H1 (cell line): ENCODE measurements at regions not wholly inside any gene's neighbourhood (a gene's known extent, or its start where the extent isn't known, plus 50 kb on each side); places are given as distances from the start of the nearest gene placed in this dataset.

Experiments
- CTCF ChIA-PET: fragments of 300-600 bp; sonication (Branson Sonifier 250); formaldehyde crosslinking; loops from one replicate; lab custom pipeline; 2021; ENCODE audit not compliant: partially characterized antibody; lab: Charles Lee
- POLR2A ChIA-PET: fragments of 300-600 bp; sonication (Branson Sonifier 250); formaldehyde crosslinking; loops from one replicate; lab custom pipeline; 2021; ENCODE audit warnings: inconsistent platforms; ENCODE audit not compliant: partially characterized antibody; lab: Charles Lee
- DNase-seq, 2 experiments: peaks; one replicate each; pipeline versions ENCODE4 v3.0.0 to v3.0.0-alpha.2; 2010 to 2022; ENCODE audit warnings: low spot score in 2 of 2, low read depth in 1 of 2, mixed read lengths in 1 of 2
- FAIRE-seq: peaks from 2 replicates; lab custom pipeline; 2011; peaks lifted over from hg19 to GRCh38; lab: Jason Lieb, UNC
- H2AFZ ChIP-seq: 2 replicates; pipeline ENCODE4 v1.8.1; 2012; ENCODE audit warnings: low read length, inconsistent platforms
- H2AK5ac ChIP-seq: 2 replicates; pipeline ENCODE4 v1.6.1; 2013; ENCODE audit warnings: low read depth, low read length
- H2BK120ac ChIP-seq: replicated peaks from 2 replicates; pipeline ENCODE3; 2013; ENCODE audit warnings: low read depth, low read length, inconsistent platforms
- H2BK12ac ChIP-seq: 2 replicates; pipeline ENCODE4 v1.6.1; 2013; ENCODE audit warnings: low read depth, low read length
- H2BK15ac ChIP-seq: 2 replicates; pipeline ENCODE4 v1.6.1; 2013; ENCODE audit warnings: low read length
- H2BK20ac ChIP-seq: 2 replicates; pipeline ENCODE4 v1.6.1; 2013; ENCODE audit warnings: low read length
- H2BK5ac ChIP-seq: 2 replicates; pipeline ENCODE4 v1.6.1; 2013; ENCODE audit warnings: low read depth, low read length
- H3K14ac ChIP-seq: 2 replicates; pipeline ENCODE4 v1.6.1; 2013; ENCODE audit warnings: inconsistent platforms; ENCODE audit not compliant: insufficient read length
- H3K18ac ChIP-seq: 2 replicates; pipeline ENCODE4 v1.6.1; 2013; ENCODE audit warnings: low read length; ENCODE audit errors: extremely low read depth
- H3K23ac ChIP-seq: 2 replicates; pipeline ENCODE4 v1.6.1; 2013; ENCODE audit warnings: inconsistent platforms; ENCODE audit not compliant: insufficient read length
- H3K23me2 ChIP-seq: 2 replicates; pipeline ENCODE4 v1.6.1; 2013; ENCODE audit warnings: low read depth, low read length
- H3K27ac ChIP-seq: 2 replicates; pipeline ENCODE4 v1.6.1; 2011; ENCODE audit warnings: low read depth, low read length, inconsistent platforms
- H3K27me3 ChIP-seq, 4 experiments: replicated peaks in 1 of 4; 1 replicate in 1 of 4; 2 replicates in 3 of 4; pipeline versions ENCODE4 v1.6.1 to v1.8.1; 2011 to 2013; ENCODE audit warnings: low read length in 3 of 4, mild to moderate bottlenecking in 3 of 4, inconsistent platforms in 2 of 4, mixed read lengths in 2 of 4, moderate library complexity in 1 of 4; ENCODE audit not compliant: control insufficient read depth in 3 of 4, insufficient read depth in 3 of 4; ENCODE audit errors: extremely low read depth in 1 of 4
- H3K36me3 ChIP-seq, 4 experiments: 2 replicates each; pipeline versions ENCODE4 v1.6.1 to v1.8.1; 2011 to 2013; ENCODE audit warnings: mild to moderate bottlenecking in 4 of 4, low read length in 3 of 4, moderate library complexity in 2 of 4, control low read depth in 1 of 4, inconsistent platforms in 1 of 4; ENCODE audit not compliant: insufficient read depth in 4 of 4, control insufficient read depth in 2 of 4
- H3K4ac ChIP-seq: replicated peaks from 2 replicates; pipeline ENCODE3; 2013; ENCODE audit warnings: low read length, low read depth, mixed read lengths, inconsistent platforms; ENCODE audit not compliant: insufficient read length
- H3K4me1 ChIP-seq, 4 experiments: replicated peaks in 1 of 4; 1 replicate in 1 of 4; 2 replicates in 3 of 4; pipeline versions ENCODE4 v1.6.1 to v1.8.1; 2011 to 2013; ENCODE audit warnings: low read length in 3 of 4, inconsistent platforms in 2 of 4, mixed read lengths in 1 of 4; ENCODE audit not compliant: insufficient read depth in 4 of 4, control insufficient read depth in 3 of 4
- H3K4me2 ChIP-seq, 2 experiments: 2 replicates each; pipeline versions ENCODE4 v1.6.1 to v1.8.1; 2011 to 2013; ENCODE audit warnings: low read depth in 2 of 2, low read length in 2 of 2, control low read depth in 1 of 2, inconsistent platforms in 1 of 2, mild to moderate bottlenecking in 1 of 2; ENCODE audit not compliant: insufficient read depth in 1 of 2
- H3K4me3 ChIP-seq, 4 experiments: fragments of 200-600, 300-600 bp in 1 of 4; sonication (generic), shearing (Covaris generic), sonication (Bioruptor Twin) in 1 of 4; 2 replicates each; pipeline versions ENCODE4 v1.5.1 to v1.8.1; 2011 to 2016; ENCODE audit warnings: low read length in 4 of 4, low read depth in 3 of 4, control low read depth in 2 of 4, inconsistent platforms in 2 of 4, mild to moderate bottlenecking in 2 of 4, mixed read lengths in 1 of 4, moderate library complexity in 1 of 4; ENCODE audit not compliant: insufficient read depth in 2 of 4; ENCODE audit errors: extremely low read depth in 1 of 4
- H3K56ac ChIP-seq: replicated peaks from 2 replicates; pipeline ENCODE3; 2013; ENCODE audit warnings: low read depth, mild to moderate bottlenecking, mixed read lengths, low read length, inconsistent platforms; ENCODE audit not compliant: insufficient read length
- H3K79me1 ChIP-seq: 2 replicates; pipeline ENCODE4 v1.6.1; 2013; ENCODE audit warnings: low read depth, low read length, control low read depth
- H3K79me2 ChIP-seq, 2 experiments: 2 replicates each; pipeline versions ENCODE4 v1.6.1 to v1.8.1; 2012 to 2013; ENCODE audit warnings: low read length in 2 of 2, mild to moderate bottlenecking in 2 of 2, inconsistent platforms in 1 of 2; ENCODE audit not compliant: insufficient read depth in 2 of 2, control insufficient read depth in 1 of 2
- H3K9ac ChIP-seq, 4 experiments: replicated peaks in 1 of 4; 1 replicate in 1 of 4; 2 replicates in 3 of 4; pipeline versions ENCODE4 v1.6.1 to v1.8.1; 2011 to 2013; ENCODE audit warnings: low read depth in 3 of 4, low read length in 3 of 4, control low read depth in 2 of 4, mild to moderate bottlenecking in 2 of 4, moderate library complexity in 2 of 4, inconsistent platforms in 1 of 4; ENCODE audit errors: extremely low read depth in 1 of 4
- H3K9me3 ChIP-seq, 2 experiments: 2 replicates each; pipeline versions ENCODE4 v1.6.1 to v1.8.1; 2012 to 2013; ENCODE audit warnings: mild to moderate bottlenecking in 2 of 2, moderate library complexity in 2 of 2, control low read depth in 1 of 2, inconsistent platforms in 1 of 2, low read depth in 1 of 2, low read length in 1 of 2, mixed read lengths in 1 of 2; ENCODE audit not compliant: insufficient read depth in 2 of 2
- H4K20me1 ChIP-seq, 2 experiments: replicated peaks in 1 of 2; 2 replicates each; pipeline versions ENCODE3 to v1.8.1; 2011 to 2013; ENCODE audit warnings: inconsistent platforms in 2 of 2, low read length in 2 of 2, mild to moderate bottlenecking in 1 of 2; ENCODE audit not compliant: insufficient read depth in 2 of 2, control insufficient read depth in 1 of 2
- H4K5ac ChIP-seq: 2 replicates; pipeline ENCODE4 v1.6.1; 2013; ENCODE audit warnings: low read length, low read depth, mixed read lengths, inconsistent platforms; ENCODE audit not compliant: insufficient read length
- H4K8ac ChIP-seq: 2 replicates; pipeline ENCODE4 v1.8.0; 2013; ENCODE audit warnings: mild to moderate bottlenecking, moderate library complexity, low read length, inconsistent platforms; ENCODE audit not compliant: insufficient read depth; ENCODE audit errors: extremely low read depth
- H4K91ac ChIP-seq: replicated peaks from 2 replicates; pipeline ENCODE3; 2013; ENCODE audit warnings: low read length, mixed read lengths, inconsistent platforms; ENCODE audit not compliant: insufficient read length
- CREB1 ChIP-seq: IDR thresholded peaks from 2 replicates; pipeline ENCODE4 v1.6.1; 2012; ENCODE audit warnings: inconsistent platforms
- CTCF ChIP-seq, 3 experiments: IDR thresholded peaks; 1 replicate in 2 of 3; 2 replicates in 1 of 3; pipeline versions ENCODE4 v1.5.1 to v1.6.1; 2011; ENCODE audit warnings: low read length in 3 of 3, mild to moderate bottlenecking in 3 of 3, inconsistent platforms in 2 of 3, low read depth in 1 of 3, moderate library complexity in 1 of 3; ENCODE audit not compliant: insufficient read depth in 1 of 3; ENCODE audit errors: control extremely low read depth in 1 of 3
- HDAC2 ChIP-seq, 2 experiments: fragments of 300-600 bp in 1 of 2; sonication (generic) in 1 of 2; IDR thresholded peaks; 2 replicates each; pipeline ENCODE4 v1.6.1; 2011 to 2012; ENCODE audit warnings: low read depth in 2 of 2, low read length in 2 of 2, mild to moderate bottlenecking in 2 of 2, moderate library complexity in 2 of 2, borderline replicate concordance in 1 of 2, inconsistent platforms in 1 of 2
- HDAC6 ChIP-seq: IDR thresholded peaks from one replicate; pipeline ENCODE4 v1.7.1; 2012; ENCODE audit warnings: low read depth, mild to moderate bottlenecking, inconsistent platforms, low read length, moderate library complexity
- POU5F1 ChIP-seq: IDR thresholded peaks from 2 replicates; pipeline ENCODE4 v1.6.1; 2011; ENCODE audit warnings: low read depth, mild to moderate bottlenecking, low read length, moderate library complexity
- RXRA ChIP-seq: IDR thresholded peaks from 2 replicates; pipeline ENCODE4 v1.6.1; 2011; ENCODE audit warnings: low read depth, mild to moderate bottlenecking, low read length, moderate library complexity; ENCODE audit not compliant: insufficient read depth
- SRF ChIP-seq: IDR thresholded peaks from 2 replicates; pipeline ENCODE4 v1.6.1; 2011; ENCODE audit warnings: mild to moderate bottlenecking, low read depth, low read length, moderate library complexity
- SUZ12 ChIP-seq: fragments of 200-600 bp; sonication (generic); IDR thresholded peaks from 2 replicates; pipeline ENCODE4 v1.6.1; 2012; ENCODE audit warnings: mild to moderate bottlenecking, inconsistent platforms, low read length, moderate library complexity, mixed read lengths
- YY1 ChIP-seq: IDR thresholded peaks from 2 replicates; pipeline ENCODE4 v1.6.1; 2011; ENCODE audit warnings: low read depth, mild to moderate bottlenecking, low read length
- WGBS, 2 experiments: shearing (Covaris generic) in 1 of 2; methylation state at CpG; one replicate each; pipeline versions ENCODE4 v1.1.6 to v1.1.7; 2013 to 2015; ENCODE audit warnings: low lambda C conversion rate in 2 of 2, mixed read lengths in 2 of 2, inconsistent platforms in 1 of 2, low coverage in 1 of 2, missing lambda C conversion rate in 1 of 2; ENCODE audit not compliant: insufficient replicate concordance in 2 of 2, insufficient coverage in 1 of 2, insufficient read length in 1 of 2; ENCODE audit errors: extremely low coverage in 1 of 2, missing lambda C conversion rate in 1 of 2; 5-methylcytosine and 5-hydroxymethylcytosine counted together

GRCh38 chr5:167863883-167864282 is 427.6 kb upstream of the WWC1 start:
- no peak overlapping the region for H2BK20ac ChIP-seq
- peaks cover 0 to 2% of the 10 kb centered on the region in 2 experiments for H4K20me1 ChIP-seq
- H3K23me2 ChIP-seq, result no peaks in the 10 kb centered on the region
- H3K4me3 ChIP-seq, result no peak overlapping the region
- no peak overlapping the region for H2BK120ac ChIP-seq
- TF ChIP-seq YY1, result no peak
- no peak for TF ChIP-seq POU5F1
- TF ChIP-seq HDAC2 (IDR thresholded peaks at IDR 0.05; ENCODE audit: borderline replicate concordance in 1 of 2, low read depth in 2 of 2, low read length in 2 of 2), result no peak
- no peak for TF ChIP-seq CREB1
- no peak for TF ChIP-seq SUZ12
- TF ChIP-seq SRF, result no peak
- no peak for TF ChIP-seq CTCF (IDR thresholded peaks at IDR 0.05; ENCODE audit: control extremely low read depth in 1 of 3, insufficient read depth in 1 of 3, low read depth in 1 of 3, low read length in 3 of 3)
- TF ChIP-seq HDAC6, result no peak
- no peak for TF ChIP-seq RXRA
- no peak overlapping the region for H2BK15ac ChIP-seq
- H3K4ac ChIP-seq, result no peak overlapping the region
- no peaks in the 10 kb centered on the region for H3K36me3 ChIP-seq
- no peak overlapping the region for H4K5ac ChIP-seq
- H2AFZ ChIP-seq, result no peak overlapping the region
- DNase-seq (peak in 1 of 2 experiments; percentile 1), FAIRE-seq (no peak)
- no peak overlapping the region for H3K27ac ChIP-seq
- H4K8ac ChIP-seq, result no peak overlapping the region
- ChIA-PET POLR2A (no interaction called here), CTCF (interaction anchor here (0.5 to 1.9 kb wide), 4 partner anchors 16 to 969 kb away, joined by 3 to 5 read pairs (median 4); no protein-coding TSS in a partner anchor)
- H3K9ac ChIP-seq, result no peak overlapping the region
- no peaks in the 10 kb centered on the region for H3K9me3 ChIP-seq
- no peaks in the 10 kb centered on the region for H3K79me2 ChIP-seq
- no peak overlapping the region for H2BK5ac ChIP-seq
- H2AK5ac ChIP-seq, result no peak overlapping the region
- no peaks in the 10 kb centered on the region for H3K4me1 ChIP-seq
- H4K91ac ChIP-seq, result no peak overlapping the region
- no peak overlapping the region for H3K14ac ChIP-seq
- H3K23ac ChIP-seq, result no peak overlapping the region
- no peak overlapping the region for H3K56ac ChIP-seq
- H3K27me3 ChIP-seq, result no peaks in the 10 kb centered on the region
- no peaks in the 10 kb centered on the region for H3K79me1 ChIP-seq
- H3K4me2 ChIP-seq, result no peak overlapping the region
- no peak overlapping the region for H3K18ac ChIP-seq
- WGBS, 2 experiments, result 81% methylated on average over 2 of the region's 2 CpGs; no CpG with 5 or more reads in 1 of the 2 experiments
- no peak overlapping the region for H2BK12ac ChIP-seq
